ENCODE measurements at regions not wholly inside any gene's neighbourhood (a gene's known extent, or its start where the extent isn't known, plus 50 kb on each side); places are given as distances from the start of the nearest gene placed in this dataset.

- no peaks in the 10 kb centered on the region for H3K36me3 ChIP-seq (replicated peaks in 1 of 2; ENCODE audit: control insufficient read depth in 1 of 2, insufficient read depth in 2 of 2, low read length in 2 of 2)
- intact Hi-C loops (cut with micrococcal nuclease; ENCODE audit: unreplicated experiment) (no loop called here), in situ Hi-C loops (cut with HindIII; ENCODE audit: extremely low pct_ligation_motif_present, low pct_unique_long_range_greater_than_20kb) (no loop called here)
- H3K4me1 ChIP-seq (ENCODE audit: insufficient read depth, low read length), result no peaks in the 10 kb centered on the region
- H3K9ac ChIP-seq (ENCODE audit: insufficient read depth, low read depth, low read length), result no peak overlapping the region
- H3K27me3 ChIP-seq (ENCODE audit: control insufficient read depth in 1 of 2, insufficient read depth in 2 of 2, low read length in 2 of 2), result peaks cover 6 to 72% of the 10 kb centered on the region in 2 experiments
- CTCF ChIA-PET (ENCODE audit: low intra/inter-chr PET ratio, low total read pairs), result no interaction called here
- BruUV-seq (replicated peaks), result no TSS peak
- H3K27ac ChIP-seq (ENCODE audit: extremely low read length, insufficient read depth, low read length), result no peak overlapping the region
- no peak for DNase-seq (ENCODE audit: low spot score)
- no peak for FAIRE-seq
- POLR2A ChIA-PET, result no interaction called here
- no peak overlapping the region for H3K4me2 ChIP-seq (ENCODE audit: low read depth, low read length)
- TF ChIP-seq CTCF (CRISPR knock-in tag; IDR thresholded peaks at IDR 0.05), result peak; percentile 17; the same call in 1 of the 2 replicates
- TF ChIP-seq ZMAT3 (CRISPR knock-in tag; conservative IDR thresholded peaks at IDR 0.05), result no peak
- TF ChIP-seq MNT (IDR thresholded peaks at IDR 0.05), result peak; percentile 20; the same call in 1 of the 2 replicates
- peak; percentile 62 for TF ChIP-seq GFI1 (CRISPR knock-in tag; IDR thresholded peaks at IDR 0.05; ENCODE audit: borderline replicate concordance)
- H3K9me3 ChIP-seq (ENCODE audit: low read length), result peaks cover 7% of the 10 kb centered on the region; the same call in 1 of the 2 replicates
- ATAC-seq, result no peak
- no peak overlapping the region for H3K4me3 ChIP-seq (replicated peaks in 1 of 3; ENCODE audit: insufficient read depth in 1 of 3, low read depth in 2 of 3, low read length in 3 of 3)
- 1% methylated on average over 8 of the region's 8 CpGs for WGBS (ENCODE audit: low lambda C conversion rate)
- H2AFZ ChIP-seq (ENCODE audit: low read length), result no peak overlapping the region
- no peaks in the 10 kb centered on the region for H3K79me2 ChIP-seq (ENCODE audit: insufficient read depth, low read length)
- no peaks in the 10 kb centered on the region for H4K20me1 ChIP-seq (ENCODE audit: insufficient read depth, low read length)
Measured at GRCh38 chr17:77649717-77650211, 308.7 kb upstream of the TNRC6C start.

- no peak for FAIRE-seq
- intact Hi-C loops (cut with micrococcal nuclease; ENCODE audit: unreplicated experiment), result no loop called here
- Histone ChIP-seq H3K79me2 (ENCODE audit: insufficient read depth, low read length) (no peaks in the 10 kb centered on the region), H3K27me3 (ENCODE audit: control insufficient read depth in 1 of 2, insufficient read depth in 2 of 2, low read length in 2 of 2) (peaks cover 11 to 76% of the 10 kb centered on the region in 2 experiments), H3K9me3 (ENCODE audit: low read length) (peaks cover 7% of the 10 kb centered on the region; the same call in 1 of the 2 replicates), H3K4me1 (ENCODE audit: insufficient read depth, low read length) (no peaks in the 10 kb centered on the region), H3K9ac (ENCODE audit: insufficient read depth, low read depth, low read length) (no peak overlapping the region), H4K20me1 (ENCODE audit: insufficient read depth, low read length) (no peaks in the 10 kb centered on the region), H3K27ac (ENCODE audit: extremely low read length, insufficient read depth, low read length) (no peak overlapping the region), H3K4me2 (ENCODE audit: low read depth, low read length) (no peak overlapping the region), H3K36me3 (replicated peaks in 1 of 2; ENCODE audit: control insufficient read depth in 1 of 2, insufficient read depth in 2 of 2, low read length in 2 of 2) (no peaks in the 10 kb centered on the region), H3K4me3 (replicated peaks in 1 of 3; ENCODE audit: insufficient read depth in 1 of 3, low read depth in 2 of 3, low read length in 3 of 3) (no peak overlapping the region), H2AFZ (ENCODE audit: low read length) (no peak overlapping the region)
- in situ Hi-C loops (cut with HindIII; ENCODE audit: extremely low pct_ligation_motif_present, low pct_unique_long_range_greater_than_20kb), result no loop called here
- ChIA-PET POLR2A (no interaction called here), CTCF (ENCODE audit: low intra/inter-chr PET ratio, low total read pairs) (no interaction called here)
- no TSS peak for BruUV-seq (replicated peaks)
- DNase-seq (ENCODE audit: low spot score), result no peak
- WGBS (ENCODE audit: low lambda C conversion rate), result 0% methylated on average over 4 of the region's 4 CpGs
- no peak for ATAC-seq
- no peak for TF ChIP-seq BCL3 (CRISPR knock-in tag; IDR thresholded peaks at IDR 0.05)
- no peak for TF ChIP-seq NRL (CRISPR knock-in tag; IDR thresholded peaks at IDR 0.05; ENCODE audit: borderline replicate concordance)
- TF ChIP-seq ZBTB1 (CRISPR knock-in tag; IDR thresholded peaks at IDR 0.05; ENCODE audit: borderline replicate concordance), result no peak
- no peak for TF ChIP-seq ZNF570 (CRISPR knock-in tag; IDR thresholded peaks at IDR 0.05; ENCODE audit: borderline replicate concordance)
- TF ChIP-seq EHMT2 (IDR thresholded peaks at IDR 0.05; ENCODE audit: borderline replicate concordance, low read depth, low read length), result no peak
- TF ChIP-seq BHLHE40 (IDR thresholded peaks at IDR 0.05; ENCODE audit: low read length), result no peak
- TF ChIP-seq PATZ1 (CRISPR knock-in tag; IDR thresholded peaks at IDR 0.05), result no peak
- no peak for TF ChIP-seq ZNF468 (CRISPR knock-in tag; IDR thresholded peaks at IDR 0.05)
Measured at GRCh38 chr17:77651988-77652387, 306.5 kb upstream of the TNRC6C start.

Measured in HepG2 (cell line).